ENCODE measurements at regions not wholly inside any gene's neighbourhood (a gene's known extent, or its start where the extent isn't known, plus 50 kb on each side); places are given as distances from the start of the nearest gene placed in this dataset.

DNA sequence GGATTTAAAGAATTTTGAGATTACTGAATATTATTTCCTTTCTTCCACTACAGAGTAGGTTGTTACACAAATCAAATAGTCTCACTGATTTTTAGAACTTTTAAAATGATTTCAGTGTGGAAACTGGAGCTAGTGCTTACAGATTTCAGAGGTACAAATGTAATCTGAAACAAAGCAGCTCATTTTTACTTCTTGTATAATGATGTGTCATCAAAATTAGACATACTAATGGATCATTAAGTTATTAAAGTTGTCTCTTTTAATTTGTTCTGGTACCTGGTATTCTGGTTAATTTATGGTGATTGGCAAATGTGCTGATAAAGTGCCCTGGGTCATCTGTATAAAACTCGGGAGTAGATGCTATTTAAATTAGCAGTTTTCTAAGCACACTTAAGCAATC is 1528.3 kb downstream of the RPA4 start:
- no peak for ATAC-seq
- TF ChIP-seq, protein P1, sequence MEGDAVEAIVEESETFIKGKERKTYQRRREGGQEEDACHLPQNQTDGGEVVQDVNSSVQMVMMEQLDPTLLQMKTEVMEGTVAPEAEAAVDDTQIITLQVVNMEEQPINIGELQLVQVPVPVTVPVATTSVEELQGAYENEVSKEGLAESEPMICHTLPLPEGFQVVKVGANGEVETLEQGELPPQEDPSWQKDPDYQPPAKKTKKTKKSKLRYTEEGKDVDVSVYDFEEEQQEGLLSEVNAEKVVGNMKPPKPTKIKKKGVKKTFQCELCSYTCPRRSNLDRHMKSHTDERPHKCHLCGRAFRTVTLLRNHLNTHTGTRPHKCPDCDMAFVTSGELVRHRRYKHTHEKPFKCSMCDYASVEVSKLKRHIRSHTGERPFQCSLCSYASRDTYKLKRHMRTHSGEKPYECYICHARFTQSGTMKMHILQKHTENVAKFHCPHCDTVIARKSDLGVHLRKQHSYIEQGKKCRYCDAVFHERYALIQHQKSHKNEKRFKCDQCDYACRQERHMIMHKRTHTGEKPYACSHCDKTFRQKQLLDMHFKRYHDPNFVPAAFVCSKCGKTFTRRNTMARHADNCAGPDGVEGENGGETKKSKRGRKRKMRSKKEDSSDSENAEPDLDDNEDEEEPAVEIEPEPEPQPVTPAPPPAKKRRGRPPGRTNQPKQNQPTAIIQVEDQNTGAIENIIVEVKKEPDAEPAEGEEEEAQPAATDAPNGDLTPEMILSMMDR (IDR thresholded peaks at IDR 0.05): no peak
- Mint-ChIP-seq H3K4me1 (ENCODE audit: low read depth) (no peaks in the 10 kb centered on the region), H3K9me3 (no peaks in the 10 kb centered on the region), H3K27me3 (no peaks in the 10 kb centered on the region), H3K36me3 (ENCODE audit: low read depth) (no peaks in the 10 kb centered on the region), H3K4me3 (no peak overlapping the region), H3K27ac (no peak overlapping the region)
- CTCF ChIA-PET: no interaction called here
- DNase-seq: no peak
- intact Hi-C loops (cut with micrococcal nuclease): no loop called here
- POLR2A ChIA-PET: no interaction called here

DNA sequence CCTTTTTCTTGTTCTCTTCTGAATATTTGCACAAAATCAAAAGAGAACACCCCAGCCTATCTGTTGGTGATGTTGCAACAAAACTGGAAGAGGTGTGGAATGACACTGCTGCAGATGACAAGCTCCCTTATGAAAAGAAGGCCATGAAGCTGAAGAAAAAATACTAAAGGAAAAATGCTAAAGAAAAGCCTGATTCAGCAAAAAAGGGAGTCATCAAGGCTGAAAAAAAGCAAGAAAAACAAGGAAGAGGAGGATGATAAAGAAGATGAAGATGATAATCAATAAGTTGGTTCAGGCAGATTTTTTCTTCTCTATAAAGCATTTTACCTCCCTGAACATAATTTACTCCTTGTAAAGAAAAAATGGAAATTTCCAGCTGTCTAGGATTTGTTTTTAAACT is 1538.8 kb downstream of the RPA4 start:
- Mint-ChIP-seq H3K4me1 (ENCODE audit: low read depth) (no peaks in the 10 kb centered on the region), H3K27ac (no peak overlapping the region), H3K9me3 (no peaks in the 10 kb centered on the region), H3K27me3 (no peaks in the 10 kb centered on the region), H3K4me3 (no peak overlapping the region), H3K36me3 (ENCODE audit: low read depth) (no peaks in the 10 kb centered on the region)
- ChIA-PET POLR2A (no interaction called here), CTCF (no interaction called here)
- intact Hi-C loops (cut with micrococcal nuclease): no loop called here
- ATAC-seq: no peak
- TF ChIP-seq, protein P1 (IDR thresholded peaks at IDR 0.05): no peak
- DNase-seq: no peak

DNA sequence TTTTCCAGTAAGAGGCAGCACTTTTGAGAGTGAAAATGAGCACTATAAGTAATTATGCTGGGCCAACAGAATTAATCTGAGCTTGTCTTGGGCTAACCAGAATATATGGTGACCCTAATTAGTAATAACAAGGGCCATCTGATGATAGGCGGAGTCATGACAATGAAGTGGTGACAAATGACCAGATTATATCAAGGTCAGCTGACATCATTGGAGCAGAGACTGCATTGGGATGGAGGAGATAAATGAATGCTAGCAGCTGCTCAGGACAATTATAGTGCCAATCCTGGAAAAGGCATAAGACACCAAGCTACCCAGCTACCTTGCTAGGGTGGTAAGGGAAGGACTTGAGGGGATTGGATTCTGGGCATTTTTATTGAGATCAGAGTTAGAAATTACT is 1548.7 kb downstream of the RPA4 start:
- intact Hi-C loops (cut with micrococcal nuclease): no loop called here
- ChIA-PET POLR2A (no interaction called here), CTCF (no interaction called here)
- H3K9me3 Mint-ChIP-seq: no peaks in the 10 kb centered on the region
- ATAC-seq (no peak), DNase-seq (no peak)
- no peaks in the 10 kb centered on the region for H3K4me1 Mint-ChIP-seq (ENCODE audit: low read depth)
- no peak overlapping the region for H3K27ac Mint-ChIP-seq
- no peaks in the 10 kb centered on the region for H3K27me3 Mint-ChIP-seq
- H3K36me3 Mint-ChIP-seq (ENCODE audit: low read depth): no peaks in the 10 kb centered on the region
- TF ChIP-seq, protein P1 (IDR thresholded peaks at IDR 0.05): no peak
- no peak overlapping the region for H3K4me3 Mint-ChIP-seq

DNA sequence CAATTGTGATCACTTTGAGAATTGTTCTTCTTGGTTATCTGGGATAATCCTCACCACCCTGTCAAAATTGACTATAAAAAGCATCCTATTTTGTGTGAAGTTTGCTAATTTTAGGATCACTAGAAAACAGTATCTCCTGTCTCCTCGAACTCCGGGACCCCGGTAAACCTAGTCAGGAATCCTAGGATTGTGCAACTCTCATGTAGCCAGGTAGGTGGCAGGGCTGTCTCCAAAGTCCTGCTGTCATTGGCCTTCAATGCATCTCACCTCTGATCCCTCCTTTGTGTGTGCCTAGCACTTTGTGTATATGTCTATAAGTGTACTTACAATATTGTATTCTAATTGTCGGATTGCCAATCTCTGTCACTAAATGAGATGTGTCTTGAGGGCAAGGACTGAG is 1564.8 kb downstream of the RPA4 start:
- TF ChIP-seq, protein P1 (IDR thresholded peaks at IDR 0.05): no peak
- POLR2A ChIA-PET: no interaction called here
- Mint-ChIP-seq H3K27ac (no peak overlapping the region), H3K4me3 (no peak overlapping the region), H3K36me3 (ENCODE audit: low read depth) (no peaks in the 10 kb centered on the region), H3K9me3 (no peaks in the 10 kb centered on the region), H3K27me3 (no peaks in the 10 kb centered on the region), H3K4me1 (ENCODE audit: low read depth) (no peaks in the 10 kb centered on the region)
- ATAC-seq (no peak), DNase-seq (no peak)
- intact Hi-C loops (cut with micrococcal nuclease): no loop called here
- CTCF ChIA-PET: no interaction called here

DNA sequence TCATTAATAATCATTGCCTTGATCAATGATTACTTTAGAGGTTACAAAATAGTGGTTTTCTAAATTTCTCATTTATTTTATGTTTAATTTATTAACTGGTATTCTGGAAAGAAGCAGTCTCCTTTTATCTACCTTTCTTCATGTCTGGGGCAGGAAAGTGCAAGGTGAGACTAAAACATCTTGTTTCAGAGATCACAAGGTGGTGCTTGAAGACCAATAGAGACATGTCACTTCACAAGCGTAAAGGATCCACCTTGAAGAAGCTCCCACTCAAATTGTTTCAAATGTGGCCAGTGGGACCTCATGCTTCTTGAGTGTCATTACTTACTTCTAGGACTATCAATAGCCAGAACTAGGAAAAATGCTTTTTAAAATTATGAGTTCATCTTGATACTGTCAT is 1568.7 kb downstream of the RPA4 start:
- H3K27ac Mint-ChIP-seq: no peak overlapping the region
- H3K4me1 Mint-ChIP-seq (ENCODE audit: low read depth): no peaks in the 10 kb centered on the region
- H3K36me3 Mint-ChIP-seq (ENCODE audit: low read depth): no peaks in the 10 kb centered on the region
- H3K9me3 Mint-ChIP-seq: no peaks in the 10 kb centered on the region
- intact Hi-C loops (cut with micrococcal nuclease): no loop called here
- ATAC-seq: no peak
- DNase-seq: no peak
- H3K4me3 Mint-ChIP-seq: no peak overlapping the region
- ChIA-PET CTCF (no interaction called here), POLR2A (no interaction called here)
- TF ChIP-seq, protein P1 (IDR thresholded peaks at IDR 0.05): no peak
- no peaks in the 10 kb centered on the region for H3K27me3 Mint-ChIP-seq

All from activated CD8-positive, alpha-beta T cell treated with anti-CD3 and anti-CD28 coated beads for 36 hours (primary cell).